Mesothelial cell of epicardium (in vitro differentiated cells): ENCODE measurements at regions not wholly inside any gene's neighbourhood (a gene's known extent, or its start where the extent isn't known, plus 50 kb on each side); places are given as distances from the start of the nearest gene placed in this dataset.

Source experiments
- DNase-seq, 2 experiments: peaks; one replicate each; pipeline ENCODE4 v3.0.0; 2021; ENCODE audit warnings: low spot score in 2 of 2; ENCODE audit not compliant: unreplicated experiment in 2 of 2
- H3K27ac Mint-ChIP-seq: 2 replicates; pipeline ENCODE4 v1.8.0; 2021; ENCODE audit warnings: mixed read lengths
- H3K27me3 Mint-ChIP-seq: 2 replicates; pipeline ENCODE4 v1.8.0; 2021; ENCODE audit warnings: low read depth, mixed read lengths
- H3K36me3 Mint-ChIP-seq: 2 replicates; pipeline ENCODE4 v1.8.0; 2021; ENCODE audit warnings: mixed read lengths
- H3K4me1 Mint-ChIP-seq: 2 replicates; pipeline ENCODE4 v1.8.0; 2021; ENCODE audit warnings: mixed read lengths
- H3K4me3 Mint-ChIP-seq: 2 replicates; pipeline ENCODE4 v1.8.0; 2021; ENCODE audit warnings: mild to moderate bottlenecking, moderate library complexity, mixed read lengths
- H3K9me3 Mint-ChIP-seq: 2 replicates; pipeline ENCODE4 v1.8.0; 2021; ENCODE audit warnings: mixed read lengths
- CTCF ChIP-seq: fragments of 200-600 bp; sonication (generic); IDR thresholded peaks from one replicate; pipeline ENCODE4 v1.5.0; 2021; ENCODE audit warnings: antibody characterized with exemption; ENCODE audit not compliant: unreplicated experiment

DNA sequence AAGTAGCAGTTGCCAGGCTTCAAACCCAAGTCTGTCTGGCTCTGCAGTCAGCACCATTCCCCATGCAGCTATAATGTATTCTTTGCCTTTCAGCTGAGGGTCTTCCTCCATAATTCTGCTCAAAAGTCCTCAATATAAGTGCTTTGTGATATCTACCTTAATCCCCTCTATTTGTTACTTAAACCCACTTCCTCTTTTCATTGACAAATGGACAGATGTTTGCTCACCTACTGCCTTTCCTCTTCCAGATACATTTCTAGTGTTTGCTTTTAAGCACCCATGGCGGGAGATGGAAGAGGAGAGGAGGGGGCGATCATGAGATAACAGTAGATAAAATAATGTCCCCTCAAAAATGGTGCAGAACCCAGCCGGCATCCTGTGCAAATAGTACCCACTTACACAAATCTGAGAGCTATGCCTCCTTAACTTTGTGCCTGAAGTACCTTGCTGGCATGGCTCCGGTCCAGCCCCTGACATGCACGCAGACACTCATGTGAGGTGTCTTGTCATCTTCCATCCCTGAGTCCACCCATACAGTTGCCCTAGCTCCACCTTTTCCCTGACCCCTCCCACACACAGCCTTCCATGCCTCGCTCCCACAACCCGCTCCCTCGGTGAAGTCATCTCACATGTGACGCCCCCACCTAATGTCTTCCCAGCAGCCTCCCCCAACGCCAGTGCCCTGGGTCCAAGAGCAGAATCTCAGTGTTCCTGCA, 109.6 kb downstream of the TRIM29 start:
- no peak for DNase-seq
- Mint-ChIP-seq H3K27me3 (no peaks in the 10 kb centered on the region), H3K4me1 (peaks cover 43% of the 10 kb centered on the region), H3K27ac (no peak overlapping the region), H3K36me3 (no peaks in the 10 kb centered on the region), H3K4me3 (no peak overlapping the region), H3K9me3 (no peaks in the 10 kb centered on the region)
- no peak for TF ChIP-seq CTCF

- peak in 1 of 2 experiments; percentile 16 for DNase-seq
- Mint-ChIP-seq H3K36me3 (no peaks in the 10 kb centered on the region), H3K9me3 (no peaks in the 10 kb centered on the region), H3K27ac (no peak overlapping the region), H3K27me3 (no peaks in the 10 kb centered on the region), H3K4me1 (peaks cover 47% of the 10 kb centered on the region), H3K4me3 (no peak overlapping the region)
- TF ChIP-seq CTCF: no peak
Observed at GRCh38 chr11:120027546-120028180, 110.2 kb downstream of the TRIM29 start.

- DNase-seq: peak in 1 of 2 experiments; percentile 28
- TF ChIP-seq CTCF: no peak
Observed at GRCh38 chr11:120025606-120026335, 112.1 kb downstream of the TRIM29 start.

DNA sequence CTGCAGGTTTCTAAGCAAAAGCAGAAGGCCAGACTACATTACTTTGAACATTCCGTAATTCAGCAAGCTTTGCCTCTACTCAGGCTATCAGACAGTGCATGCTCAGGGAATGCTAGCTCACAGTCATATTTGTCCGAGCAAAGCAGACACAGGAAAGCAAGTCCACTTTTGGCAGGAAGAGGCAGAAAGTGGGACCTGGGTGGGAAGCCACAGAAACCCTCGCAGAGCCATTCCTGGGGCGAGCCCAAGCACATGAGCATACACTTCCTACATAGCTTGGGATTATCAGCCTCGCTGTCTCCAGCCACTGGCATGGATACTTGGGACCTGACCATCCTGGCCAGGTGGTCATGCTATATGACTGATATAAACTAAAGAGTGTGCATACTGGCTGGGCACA, 113.3 kb downstream of the TRIM29 start:
- DNase-seq: peak in 1 of 2 experiments; percentile 20
- peaks cover 40% of the 10 kb centered on the region for H3K4me1 Mint-ChIP-seq
- no peaks in the 10 kb centered on the region for H3K27me3 Mint-ChIP-seq
- H3K27ac Mint-ChIP-seq: no peak overlapping the region
- no peak for TF ChIP-seq CTCF
- no peaks in the 10 kb centered on the region for H3K9me3 Mint-ChIP-seq
- H3K36me3 Mint-ChIP-seq: no peaks in the 10 kb centered on the region
- H3K4me3 Mint-ChIP-seq: no peak overlapping the region

More at GRCh38 chr11:120025606-120026335, 112.1 kb downstream of the TRIM29 start:
- Mint-ChIP-seq H3K36me3 (no peaks in the 10 kb centered on the region), H3K27ac (no peak overlapping the region), H3K27me3 (no peaks in the 10 kb centered on the region), H3K9me3 (no peaks in the 10 kb centered on the region), H3K4me1 (peaks cover 43% of the 10 kb centered on the region), H3K4me3 (no peak overlapping the region)

DNA sequence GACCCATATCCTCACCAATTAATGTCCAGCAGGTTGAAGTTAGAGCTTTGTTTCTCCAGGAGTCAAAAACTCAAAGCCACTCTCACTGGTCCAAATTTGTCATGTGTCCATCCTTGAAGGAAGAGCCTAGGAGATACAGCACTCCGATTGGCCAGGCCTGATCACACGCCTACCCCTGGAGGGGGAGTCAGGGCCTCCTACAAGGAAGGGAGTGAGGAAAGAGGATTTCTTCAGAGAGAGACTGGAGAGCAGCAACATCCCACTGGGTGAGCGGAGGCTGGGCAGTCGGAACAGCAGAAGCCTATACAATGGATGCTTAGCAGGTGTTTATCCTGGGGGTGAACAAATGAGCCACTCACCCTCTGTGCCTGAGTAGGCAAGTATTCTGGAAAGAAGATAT, 113.9 kb downstream of the TRIM29 start:
- no peaks in the 10 kb centered on the region for H3K9me3 Mint-ChIP-seq
- no peak overlapping the region for H3K4me3 Mint-ChIP-seq

More for the DNA sequence above, 113.9 kb downstream of the TRIM29 start:
- H3K27me3 Mint-ChIP-seq: no peaks in the 10 kb centered on the region
- no peak overlapping the region for H3K27ac Mint-ChIP-seq
- TF ChIP-seq CTCF: no peak
- peaks cover 40% of the 10 kb centered on the region for H3K4me1 Mint-ChIP-seq
- peak in 1 of 2 experiments; percentile 26 for DNase-seq
- no peaks in the 10 kb centered on the region for H3K36me3 Mint-ChIP-seq
